Bronchial epithelial cell (primary cell): ENCODE measurements at regions not wholly inside any gene's neighbourhood (a gene's known extent, or its start where the extent isn't known, plus 50 kb on each side); places are given as distances from the start of the nearest gene placed in this dataset.
A peak's percentile ranks its signal among the peaks of the same experiment; 100 is the strongest.

Experiments used
- DNase-seq: peaks from one replicate; pipeline ENCODE4 v3.0.0-alpha.2; 2010; ENCODE audit warnings: low read depth
- FAIRE-seq: peaks from 2 replicates; lab custom pipeline; 2011; peaks lifted over from hg19 to GRCh38; lab: Jason Lieb, UNC
- H3K27me3 ChIP-seq: 2 replicates; pipeline ENCODE4 v1.5.1; 2011; ENCODE audit warnings: low read length; ENCODE audit not compliant: control insufficient read depth, insufficient read depth
- H3K36me3 ChIP-seq: 2 replicates; pipeline ENCODE4 v1.5.1; 2011; ENCODE audit warnings: low read length; ENCODE audit not compliant: control insufficient read depth, insufficient read depth
- H3K4me3 ChIP-seq: 2 replicates; pipeline ENCODE4 v1.5.1; 2011; ENCODE audit warnings: mild to moderate bottlenecking, low read depth, low read length, control low read depth
- CTCF ChIP-seq: IDR thresholded peaks from 2 replicates; pipeline ENCODE4 v1.5.1; 2011; ENCODE audit warnings: mild to moderate bottlenecking, moderate library complexity, low read length, control low read depth, inconsistent platforms; ENCODE audit not compliant: insufficient read depth, severe bottlenecking

GRCh38 chr2:72035518-72036172 is 112.0 kb downstream of the CYP26B1 start:
- no peak for TF ChIP-seq CTCF
- no peak for FAIRE-seq
- H3K27me3 ChIP-seq: no peaks in the 10 kb centered on the region
- no peak overlapping the region for H3K4me3 ChIP-seq
- no peaks in the 10 kb centered on the region for H3K36me3 ChIP-seq
- DNase-seq: peak; percentile 56

DNA sequence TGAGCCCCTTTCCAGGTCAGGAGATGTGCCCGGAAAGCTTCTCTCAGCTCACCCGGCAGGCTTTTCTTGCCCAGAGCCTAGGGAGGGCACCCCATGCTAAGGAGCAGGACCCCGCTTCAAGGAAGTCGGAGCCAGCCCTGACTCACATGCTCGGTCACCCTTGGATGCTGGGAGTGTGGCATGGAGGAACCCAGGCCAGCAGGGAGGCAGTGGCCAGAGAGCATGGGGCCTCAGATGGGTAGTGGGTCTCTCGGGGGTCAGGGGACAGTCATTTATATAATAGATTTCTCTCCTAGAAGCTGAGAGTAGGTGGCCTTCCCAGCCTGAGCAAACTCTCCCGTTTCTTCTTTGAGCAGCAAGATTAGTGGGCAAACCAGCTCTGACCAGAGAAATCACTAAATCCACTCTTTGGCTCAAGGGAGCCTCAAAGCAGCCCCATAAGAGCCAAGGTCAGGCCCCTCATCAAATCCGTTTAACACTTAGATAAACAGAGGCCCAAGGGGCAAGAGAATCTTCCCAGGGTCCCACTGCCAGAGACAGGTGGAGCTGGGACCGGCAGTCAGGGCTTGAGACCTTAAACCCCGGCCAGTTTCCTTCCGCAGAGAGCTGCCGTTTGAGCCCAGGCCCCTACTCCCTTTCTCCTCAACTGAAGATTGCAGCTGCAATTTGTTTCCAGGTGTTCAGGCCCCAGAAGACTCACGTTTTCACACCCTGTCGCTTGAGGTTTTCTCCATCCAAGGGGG is 113.1 kb downstream of the CYP26B1 start:
- FAIRE-seq (no peak), DNase-seq (no peak)
- no peak overlapping the region for H3K4me3 ChIP-seq
- TF ChIP-seq CTCF: no peak
- no peaks in the 10 kb centered on the region for H3K27me3 ChIP-seq
- H3K36me3 ChIP-seq: no peaks in the 10 kb centered on the region

GRCh38 chr2:72033636-72034035 is 114.0 kb downstream of the CYP26B1 start:
- DNase-seq (no peak), FAIRE-seq (no peak)
- Histone ChIP-seq H3K36me3 (no peaks in the 10 kb centered on the region), H3K27me3 (no peaks in the 10 kb centered on the region), H3K4me3 (no peak overlapping the region)
- no peak for TF ChIP-seq CTCF

DNA sequence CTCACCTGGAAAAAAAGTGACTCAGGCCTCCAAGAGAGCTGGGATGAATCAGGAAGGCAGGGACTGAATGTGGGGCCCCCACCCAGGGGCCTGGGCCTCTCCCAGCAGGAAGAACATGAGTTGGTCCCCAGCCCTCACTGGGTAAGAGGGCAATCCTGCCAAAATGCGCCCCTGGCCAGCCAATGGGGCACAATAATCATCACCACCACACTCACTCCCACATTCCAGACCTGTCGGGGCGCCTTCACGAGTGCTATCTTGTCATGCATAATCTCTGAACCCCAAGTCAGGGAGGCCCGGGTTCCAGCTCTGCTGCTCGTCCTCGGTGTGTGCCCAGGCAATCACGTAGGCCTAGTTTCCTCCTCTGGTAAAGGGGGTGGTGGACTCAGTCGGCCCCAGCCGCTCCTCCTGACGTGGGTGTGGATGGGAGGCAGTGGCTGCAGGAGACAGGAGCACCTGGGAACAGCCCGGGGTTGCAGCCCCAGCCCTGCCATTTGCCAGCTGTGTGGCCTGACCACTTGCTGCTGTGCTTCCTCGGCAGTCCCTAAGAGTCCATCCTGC is 115.1 kb downstream of the CYP26B1 start:
- Histone ChIP-seq H3K36me3 (no peaks in the 10 kb centered on the region), H3K27me3 (no peaks in the 10 kb centered on the region), H3K4me3 (no peak overlapping the region)
- FAIRE-seq (no peak), DNase-seq (peak; percentile 78)
- no peak for TF ChIP-seq CTCF

GRCh38 chr2:72031346-72032110 is 116.1 kb downstream of the CYP26B1 start:
- DNase-seq (no peak), FAIRE-seq (no peak)
- no peak overlapping the region for H3K4me3 ChIP-seq
- H3K27me3 ChIP-seq: no peaks in the 10 kb centered on the region
- H3K36me3 ChIP-seq: no peaks in the 10 kb centered on the region
- TF ChIP-seq CTCF: no peak
